ENCODE measurements at regions not wholly inside any gene's neighbourhood (a gene's known extent, or its start where the extent isn't known, plus 50 kb on each side); places are given as distances from the start of the nearest gene placed in this dataset.
"Not testable (repeated sequence)": the region's sequence is repeated elsewhere in the genome, so short reads cannot be mapped to it uniquely, and the experiment has no call there.

GRCh38 chrX:94813541-94813940 is 1139.5 kb downstream of the FAM133A start:
- intact Hi-C loops (cut with micrococcal nuclease), result no loop called here
- CTCF ChIA-PET, result no interaction called here
- Mint-ChIP-seq H3K4me3 (no peak overlapping the region), H3K4me1 (ENCODE audit: low read depth) (no peaks in the 10 kb centered on the region), H3K27me3 (ENCODE audit: low read depth) (no peaks in the 10 kb centered on the region), H3K36me3 (ENCODE audit: low read depth) (no peaks in the 10 kb centered on the region), H3K27ac (no peak overlapping the region), H3K9me3 (peaks cover 4% of the 10 kb centered on the region)
- no peak for DNase-seq

- Mint-ChIP-seq H3K36me3 (ENCODE audit: low read depth) (no peaks in the 10 kb centered on the region), H3K9me3 (peaks cover 4% of the 10 kb centered on the region), H3K4me3 (no peak overlapping the region), H3K27me3 (ENCODE audit: low read depth) (no peaks in the 10 kb centered on the region), H3K27ac (no peak overlapping the region), H3K4me1 (ENCODE audit: low read depth) (no peaks in the 10 kb centered on the region)
- DNase-seq, result no peak
- intact Hi-C loops (cut with micrococcal nuclease), result no loop called here
- CTCF ChIA-PET, result no interaction called here
Measured at GRCh38 chrX:94814216-94814615, 1140.2 kb downstream of the FAM133A start.

GRCh38 chrX:94830717-94831116 is 1156.7 kb downstream of the FAM133A start:
- Mint-ChIP-seq H3K9me3 (no peaks in the 10 kb centered on the region), H3K4me3 (no peak overlapping the region), H3K36me3 (ENCODE audit: low read depth) (no peaks in the 10 kb centered on the region), H3K27me3 (ENCODE audit: low read depth) (no peaks in the 10 kb centered on the region), H3K4me1 (ENCODE audit: low read depth) (no peaks in the 10 kb centered on the region), H3K27ac (no peak overlapping the region)
- intact Hi-C loops (cut with micrococcal nuclease), result no loop called here
- no peak for DNase-seq
- CTCF ChIA-PET, result no interaction called here

DNA sequence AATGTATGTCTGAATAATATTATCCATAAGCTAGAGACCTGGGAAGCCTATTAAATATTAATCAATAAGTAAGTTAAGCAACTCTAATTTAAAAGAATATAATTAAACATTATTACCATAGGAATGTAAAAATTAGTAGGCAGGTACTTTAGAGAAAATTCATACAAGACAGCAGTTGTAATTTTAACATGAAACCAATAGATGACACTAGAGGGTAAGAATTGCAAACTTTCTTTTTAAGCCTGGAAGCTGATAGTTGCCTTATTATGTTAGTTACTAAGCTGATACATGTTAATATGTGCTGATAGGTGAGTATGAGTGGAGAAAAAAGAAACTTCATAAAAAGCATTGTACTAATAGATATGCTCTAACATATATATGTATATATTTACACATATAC is 1157.4 kb downstream of the FAM133A start:
- H3K27ac Mint-ChIP-seq, result no peak overlapping the region
- H3K4me3 Mint-ChIP-seq, result no peak overlapping the region
- no peaks in the 10 kb centered on the region for H3K4me1 Mint-ChIP-seq (ENCODE audit: low read depth)
- intact Hi-C loops (cut with micrococcal nuclease), result no loop called here
- DNase-seq, result no peak
- H3K27me3 Mint-ChIP-seq (ENCODE audit: low read depth), result no peaks in the 10 kb centered on the region
- peaks cover 1% of the 10 kb centered on the region for H3K9me3 Mint-ChIP-seq
- H3K36me3 Mint-ChIP-seq (ENCODE audit: low read depth), result no peaks in the 10 kb centered on the region
- CTCF ChIA-PET, result no interaction called here

GRCh38 chrX:94834226-94834625 is 1160.2 kb downstream of the FAM133A start:
- Mint-ChIP-seq H3K27me3 (ENCODE audit: low read depth) (no peaks in the 10 kb centered on the region), H3K4me1 (ENCODE audit: low read depth) (no peaks in the 10 kb centered on the region), H3K27ac (no peak overlapping the region), H3K9me3 (peaks cover 3% of the 10 kb centered on the region), H3K36me3 (ENCODE audit: low read depth) (no peaks in the 10 kb centered on the region), H3K4me3 (no peak overlapping the region)
- CTCF ChIA-PET, result no interaction called here
- intact Hi-C loops (cut with micrococcal nuclease), result no loop called here
- no peak for DNase-seq

DNA sequence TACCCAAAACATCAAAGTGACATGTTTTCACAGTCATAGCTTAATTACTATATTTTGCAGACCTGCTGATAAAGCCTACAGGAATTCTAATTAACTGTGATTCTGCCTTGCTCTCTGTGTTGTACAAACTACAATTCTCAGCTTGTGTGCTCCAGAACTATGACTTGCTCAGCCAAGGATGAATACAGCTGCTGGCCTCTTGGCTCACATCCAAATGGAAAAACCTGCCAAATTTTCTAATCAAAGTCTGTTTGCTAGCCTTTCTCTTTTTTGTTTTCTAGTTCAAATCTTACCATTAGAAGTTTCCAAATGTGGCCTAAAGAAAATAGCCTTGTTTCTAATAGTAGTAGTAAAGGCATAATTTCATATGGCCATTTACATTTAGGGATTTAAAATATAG is 1176.8 kb downstream of the FAM133A start:
- Mint-ChIP-seq H3K36me3 (ENCODE audit: low read depth) (no peaks in the 10 kb centered on the region), H3K4me1 (ENCODE audit: low read depth) (no peaks in the 10 kb centered on the region)

GRCh38 chrX:94854251-94854650 is 1180.2 kb downstream of the FAM133A start:
- CTCF ChIA-PET, result no interaction called here
- H3K4me3 Mint-ChIP-seq, result no peak overlapping the region
- no peaks in the 10 kb centered on the region for H3K36me3 Mint-ChIP-seq (ENCODE audit: low read depth)
- intact Hi-C loops (cut with micrococcal nuclease), result no loop called here
- no peak for DNase-seq
- H3K27ac Mint-ChIP-seq, result no peak overlapping the region
- H3K27me3 Mint-ChIP-seq (ENCODE audit: low read depth), result no peaks in the 10 kb centered on the region
- H3K9me3 Mint-ChIP-seq, result peaks cover 5% of the 10 kb centered on the region
- no peaks in the 10 kb centered on the region for H3K4me1 Mint-ChIP-seq (ENCODE audit: low read depth)

More for the DNA sequence above, 1176.8 kb downstream of the FAM133A start:
- Mint-ChIP-seq H3K27me3 (ENCODE audit: low read depth) (no peaks in the 10 kb centered on the region), H3K4me3 (no peak overlapping the region), H3K9me3 (peaks cover 3% of the 10 kb centered on the region), H3K27ac (no peak overlapping the region)
- intact Hi-C loops (cut with micrococcal nuclease), result no loop called here
- CTCF ChIA-PET, result no interaction called here
- no peak for DNase-seq

- DNase-seq; H3K27ac Mint-ChIP-seq; CTCF ChIA-PET; H3K36me3 Mint-ChIP-seq (ENCODE audit: low read depth); H3K4me1 Mint-ChIP-seq (ENCODE audit: low read depth); H3K4me3 Mint-ChIP-seq; H3K27me3 Mint-ChIP-seq (ENCODE audit: low read depth); intact Hi-C loops (cut with micrococcal nuclease); H3K9me3 Mint-ChIP-seq: not testable (repeated sequence)
Measured at GRCh38 chrX:94862470-94862869, 1188.5 kb downstream of the FAM133A start.

GRCh38 chrX:94871640-94872039 is 1197.6 kb downstream of the FAM133A start:
- no peak for DNase-seq
- H3K36me3 Mint-ChIP-seq (ENCODE audit: low read depth), result no peaks in the 10 kb centered on the region
- no peaks in the 10 kb centered on the region for H3K27me3 Mint-ChIP-seq (ENCODE audit: low read depth)
- H3K9me3 Mint-ChIP-seq, result peaks cover 5% of the 10 kb centered on the region
- no peaks in the 10 kb centered on the region for H3K4me1 Mint-ChIP-seq (ENCODE audit: low read depth)
- H3K4me3 Mint-ChIP-seq, result no peak overlapping the region
- CTCF ChIA-PET, result no interaction called here
- no peak overlapping the region for H3K27ac Mint-ChIP-seq
- intact Hi-C loops (cut with micrococcal nuclease), result no loop called here

GRCh38 chrX:94901849-94902248 is 1227.8 kb downstream of the FAM133A start:
- DNase-seq, result no peak
- H3K27ac Mint-ChIP-seq, result no peak overlapping the region
- H3K4me3 Mint-ChIP-seq, result no peak overlapping the region
- no peaks in the 10 kb centered on the region for H3K4me1 Mint-ChIP-seq (ENCODE audit: low read depth)
- peaks cover 8% of the 10 kb centered on the region for H3K9me3 Mint-ChIP-seq
- no peaks in the 10 kb centered on the region for H3K36me3 Mint-ChIP-seq (ENCODE audit: low read depth)
- intact Hi-C loops (cut with micrococcal nuclease), result no loop called here
- H3K27me3 Mint-ChIP-seq (ENCODE audit: low read depth), result no peaks in the 10 kb centered on the region
- CTCF ChIA-PET, result no interaction called here

- Mint-ChIP-seq H3K27ac (no peak overlapping the region), H3K4me1 (ENCODE audit: low read depth) (no peaks in the 10 kb centered on the region)
- no peak for DNase-seq
Measured at GRCh38 chrX:94908171-94908570, 1234.2 kb downstream of the FAM133A start.

DNA sequence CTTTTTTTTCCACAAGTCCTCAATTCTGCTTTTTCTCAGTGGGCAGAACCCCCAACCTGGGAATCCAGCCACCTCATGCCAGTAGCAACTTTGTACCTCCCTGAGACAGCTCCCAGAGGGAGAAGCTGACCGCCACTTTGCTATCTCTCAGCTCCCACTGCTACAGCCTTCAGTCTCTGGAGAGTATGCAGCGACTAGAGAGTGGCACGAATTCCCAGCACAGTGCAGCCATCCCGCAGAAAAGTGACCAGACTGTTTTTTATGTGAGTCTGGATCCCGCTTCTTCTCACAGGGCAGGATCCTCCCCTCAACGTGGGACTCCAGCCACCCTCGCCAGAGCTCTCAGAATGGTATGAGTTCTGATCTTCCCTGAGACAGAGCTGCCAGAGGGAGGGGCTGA is 1234.6 kb downstream of the FAM133A start:
- no peak overlapping the region for H3K4me3 Mint-ChIP-seq
- intact Hi-C loops (cut with micrococcal nuclease), result no loop called here
- H3K9me3 Mint-ChIP-seq, result no peaks in the 10 kb centered on the region
- DNase-seq, result no peak
- H3K36me3 Mint-ChIP-seq (ENCODE audit: low read depth), result no peaks in the 10 kb centered on the region
- no peaks in the 10 kb centered on the region for H3K27me3 Mint-ChIP-seq (ENCODE audit: low read depth)
- no peaks in the 10 kb centered on the region for H3K4me1 Mint-ChIP-seq (ENCODE audit: low read depth)
- CTCF ChIA-PET, result no interaction called here
- no peak overlapping the region for H3K27ac Mint-ChIP-seq

More at GRCh38 chrX:94908171-94908570, 1234.2 kb downstream of the FAM133A start:
- Mint-ChIP-seq H3K36me3 (ENCODE audit: low read depth) (no peaks in the 10 kb centered on the region), H3K4me3 (no peak overlapping the region), H3K27me3 (ENCODE audit: low read depth) (no peaks in the 10 kb centered on the region), H3K9me3 (peaks cover 1% of the 10 kb centered on the region)
- CTCF ChIA-PET, result no interaction called here
- intact Hi-C loops (cut with micrococcal nuclease), result no loop called here

DNA sequence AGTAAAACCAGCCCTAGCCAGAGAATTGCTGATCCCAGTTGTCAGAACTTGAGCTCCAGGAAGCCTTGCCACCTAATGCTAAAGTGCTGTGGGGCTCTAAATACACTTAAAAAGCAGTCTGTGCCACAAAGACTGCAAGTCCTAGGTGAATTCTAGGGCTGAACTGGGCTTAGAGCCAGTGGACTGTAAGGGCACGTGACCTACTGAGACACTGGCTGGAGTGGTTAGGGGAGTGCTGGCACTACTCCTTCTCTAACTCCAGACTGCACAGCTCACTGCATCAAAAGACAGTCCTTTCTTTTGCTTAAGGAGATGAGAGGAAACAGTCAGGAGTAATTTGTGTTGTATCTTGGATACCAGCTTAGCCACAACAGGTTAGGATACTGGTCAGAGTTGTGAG is 1240.2 kb downstream of the FAM133A start:
- Mint-ChIP-seq H3K4me1 (ENCODE audit: low read depth) (no peaks in the 10 kb centered on the region), H3K36me3 (ENCODE audit: low read depth) (no peaks in the 10 kb centered on the region), H3K27ac (no peak overlapping the region), H3K27me3 (ENCODE audit: low read depth) (no peaks in the 10 kb centered on the region), H3K9me3 (no peaks in the 10 kb centered on the region), H3K4me3 (no peak overlapping the region)
- intact Hi-C loops (cut with micrococcal nuclease), result no loop called here
- CTCF ChIA-PET, result no interaction called here
- DNase-seq, result no peak

Measured in activated naive CD4-positive, alpha-beta T cell treated with anti-CD3 and anti-CD28 coated beads for 36 hours (primary cell).